ENCODE measurements at regions not wholly inside any gene's neighbourhood (a gene's known extent, or its start where the extent isn't known, plus 50 kb on each side); places are given as distances from the start of the nearest gene placed in this dataset.

- no peak for TF ChIP-seq ZNF605 (CRISPR knock-in tag; IDR thresholded peaks at IDR 0.05)
- no peak for TF ChIP-seq GMEB2 (CRISPR knock-in tag; IDR thresholded peaks at IDR 0.05; ENCODE audit: low read depth)
Observed at GRCh38 chr11:115591380-115591779, 87.2 kb upstream of the CADM1 start (continued).

GRCh38 chr11:115590254-115590653, 86.0 kb upstream of the CADM1 start:
- no peaks in the 10 kb centered on the region for H4K20me1 ChIP-seq (ENCODE audit: insufficient read depth, low read length)
- no peaks in the 10 kb centered on the region for H3K4me1 ChIP-seq (ENCODE audit: insufficient read depth, low read length)
- H3K27me3 ChIP-seq (ENCODE audit: control insufficient read depth in 1 of 2, insufficient read depth in 2 of 2, low read length in 2 of 2): peaks cover 0 to 7% of the 10 kb centered on the region in 2 experiments; a peak in 3 of 5 replicates
- no peak overlapping the region for H3K4me3 ChIP-seq (replicated peaks in 1 of 3; ENCODE audit: insufficient read depth in 1 of 3, low read depth in 2 of 3, low read length in 3 of 3)
- BruUV-seq (replicated peaks): no TSS peak
- TF ChIP-seq CC2D1A (CRISPR knock-in tag; IDR thresholded peaks at IDR 0.05): no peak
- TF ChIP-seq ZNF792 (CRISPR knock-in tag; IDR thresholded peaks at IDR 0.05): no peak
- no peak for TF ChIP-seq ZNF446 (CRISPR knock-in tag; IDR thresholded peaks at IDR 0.05)
- no peak for TF ChIP-seq RAD51 (IDR thresholded peaks at IDR 0.05; ENCODE audit: borderline replicate concordance)
- TF ChIP-seq NBN (conservative IDR thresholded peaks at IDR 0.05): no peak
- TF ChIP-seq MTERF4 (CRISPR knock-in tag; IDR thresholded peaks at IDR 0.05): no peak
- TF ChIP-seq EED (CRISPR knock-in tag; IDR thresholded peaks at IDR 0.05): no peak
- TF ChIP-seq ZNF33B (CRISPR knock-in tag; IDR thresholded peaks at IDR 0.05): no peak
- no peak overlapping the region for H3K9ac ChIP-seq (ENCODE audit: insufficient read depth, low read depth, low read length)
- H3K4me2 ChIP-seq (ENCODE audit: low read depth, low read length): no peak overlapping the region
- no peak overlapping the region for H3K27ac ChIP-seq (ENCODE audit: extremely low read length, insufficient read depth, low read length)
- H3K36me3 ChIP-seq (replicated peaks in 1 of 2; ENCODE audit: control insufficient read depth in 1 of 2, insufficient read depth in 2 of 2, low read length in 2 of 2): no peaks in the 10 kb centered on the region
- in situ Hi-C loops (cut with HindIII; ENCODE audit: extremely low pct_ligation_motif_present, low pct_unique_long_range_greater_than_20kb): no loop called here
- ATAC-seq: no peak
- no peak for FAIRE-seq
- H3K9me3 ChIP-seq (ENCODE audit: low read length): peaks cover 16% of the 10 kb centered on the region
- H2AFZ ChIP-seq (ENCODE audit: low read length): no peak overlapping the region
- 48% methylated on average over 5 of the region's 7 CpGs for WGBS (ENCODE audit: low lambda C conversion rate)
- CTCF ChIA-PET (ENCODE audit: low intra/inter-chr PET ratio, low total read pairs): no interaction called here
- no peaks in the 10 kb centered on the region for H3K79me2 ChIP-seq (ENCODE audit: insufficient read depth, low read length)
- POLR2A ChIA-PET: no interaction called here
- intact Hi-C loops (cut with micrococcal nuclease; ENCODE audit: unreplicated experiment): no loop called here
- DNase-seq (ENCODE audit: low spot score): no peak

Data from HepG2 (cell line).